ENCODE measurements at regions not wholly inside any gene's neighbourhood (a gene's known extent, or its start where the extent isn't known, plus 50 kb on each side); places are given as distances from the start of the nearest gene placed in this dataset.

DNA sequence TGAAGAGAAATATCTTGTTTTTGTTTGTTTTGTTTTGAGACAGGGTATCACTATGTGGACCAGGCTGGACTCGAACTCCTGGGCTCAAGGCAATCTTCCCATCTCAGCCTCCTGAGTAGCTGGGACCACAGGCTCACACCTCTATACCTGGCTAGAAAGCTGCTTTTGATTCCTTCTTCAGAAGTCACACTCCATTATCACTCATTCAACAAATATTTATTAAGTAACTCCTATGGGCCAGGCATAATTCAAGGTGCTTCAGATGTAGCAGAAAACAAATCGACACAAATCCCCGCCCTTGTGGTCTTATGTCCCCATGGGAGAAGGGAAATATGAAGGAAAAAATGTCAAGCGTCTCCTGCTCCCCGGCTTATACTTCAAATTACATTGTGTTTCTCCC, 72.6 kb upstream of the DHX15 start:
- DNase-seq: no peak
- H3K4me2 ChIP-seq (ENCODE audit: insufficient read depth, insufficient read length, low read length): no peak overlapping the region
- no peak overlapping the region for H3K27ac ChIP-seq (ENCODE audit: insufficient read length, low read depth, low read length)
- Mint-ChIP-seq H3K9me3 (no peaks in the 10 kb centered on the region; a peak in 1 of 5 replicates), H3K4me3 (no peak overlapping the region), H3K4me1 (peaks cover 57 to 64% of the 10 kb centered on the region in 2 experiments), H3K27me3 (ENCODE audit: low read depth) (no peaks in the 10 kb centered on the region), H3K27ac (peak overlapping the region in 1 of 3 experiments; percentile 36; a peak in 1 of 7 replicates), H3K36me3 (ENCODE audit: insufficient read depth in 1 of 3, low read depth in 3 of 3) (no peaks in the 10 kb centered on the region; a peak in 3 of 7 replicates)
- no peak overlapping the region for H2BK120ac ChIP-seq (ENCODE audit: low read depth, low read length, poor library complexity, severe bottlenecking)
- peak overlapping the region; percentile 54 for H2AK5ac ChIP-seq (ENCODE audit: insufficient read length, low read length)
- no peak overlapping the region for H2BK5ac ChIP-seq (ENCODE audit: insufficient read length, low read length)
- H4K20me1 ChIP-seq (ENCODE audit: control insufficient read depth, insufficient read depth, insufficient read length): no peaks in the 10 kb centered on the region
- no peak overlapping the region for H4K8ac ChIP-seq (replicated peaks; ENCODE audit: insufficient read length, low read depth, low read length)
- H2BK20ac ChIP-seq (ENCODE audit: low read depth, low read length, poor library complexity, severe bottlenecking): no peak overlapping the region
- no peak overlapping the region for H2AFZ ChIP-seq (ENCODE audit: low read length)
- H2BK12ac ChIP-seq (ENCODE audit: insufficient read length, low read depth, low read length): no peak overlapping the region
- no peaks in the 10 kb centered on the region for H3K23me2 ChIP-seq (ENCODE audit: insufficient read length, low read depth, low read length, poor library complexity, severe bottlenecking)
- H3K9ac ChIP-seq (ENCODE audit: extremely low read depth, insufficient read length, low read length): no peak overlapping the region
- H3K14ac ChIP-seq (ENCODE audit: insufficient read depth, low read length): no peak overlapping the region
- H3K23ac ChIP-seq (ENCODE audit: insufficient read length, low read depth, low read length): no peak overlapping the region
- no peak overlapping the region for H3K56ac ChIP-seq (ENCODE audit: insufficient read length, low read depth, low read length)
- no peak overlapping the region for H3K4ac ChIP-seq (ENCODE audit: low read depth, low read length)
- no peaks in the 10 kb centered on the region for H3K9me3 ChIP-seq (ENCODE audit: control insufficient read depth, low read depth, low read length)
- no peaks in the 10 kb centered on the region for H3K79me1 ChIP-seq (ENCODE audit: insufficient read depth, low read depth, low read length, poor library complexity, severe bottlenecking)
- WGBS (ENCODE audit: extremely low coverage, insufficient read length, low lambda C conversion rate): no CpG with 5 or more reads among the region's 5 CpGs
- no peak overlapping the region for H4K5ac ChIP-seq (ENCODE audit: insufficient read length, low read depth, low read length)
- peaks cover 18% of the 10 kb centered on the region; the same call in 1 of the 2 replicates for H3K4me1 ChIP-seq (ENCODE audit: insufficient read depth, low read length)
- H3T11ph ChIP-seq (ENCODE audit: low read length): no peak overlapping the region
- no peak overlapping the region for H2BK15ac ChIP-seq (ENCODE audit: low read depth, low read length)
- no peaks in the 10 kb centered on the region for H3K27me3 ChIP-seq (ENCODE audit: insufficient read depth, low read length)
- no peak overlapping the region for H4K91ac ChIP-seq (ENCODE audit: insufficient read length, low read depth, low read length)
- TF ChIP-seq, protein P1, sequence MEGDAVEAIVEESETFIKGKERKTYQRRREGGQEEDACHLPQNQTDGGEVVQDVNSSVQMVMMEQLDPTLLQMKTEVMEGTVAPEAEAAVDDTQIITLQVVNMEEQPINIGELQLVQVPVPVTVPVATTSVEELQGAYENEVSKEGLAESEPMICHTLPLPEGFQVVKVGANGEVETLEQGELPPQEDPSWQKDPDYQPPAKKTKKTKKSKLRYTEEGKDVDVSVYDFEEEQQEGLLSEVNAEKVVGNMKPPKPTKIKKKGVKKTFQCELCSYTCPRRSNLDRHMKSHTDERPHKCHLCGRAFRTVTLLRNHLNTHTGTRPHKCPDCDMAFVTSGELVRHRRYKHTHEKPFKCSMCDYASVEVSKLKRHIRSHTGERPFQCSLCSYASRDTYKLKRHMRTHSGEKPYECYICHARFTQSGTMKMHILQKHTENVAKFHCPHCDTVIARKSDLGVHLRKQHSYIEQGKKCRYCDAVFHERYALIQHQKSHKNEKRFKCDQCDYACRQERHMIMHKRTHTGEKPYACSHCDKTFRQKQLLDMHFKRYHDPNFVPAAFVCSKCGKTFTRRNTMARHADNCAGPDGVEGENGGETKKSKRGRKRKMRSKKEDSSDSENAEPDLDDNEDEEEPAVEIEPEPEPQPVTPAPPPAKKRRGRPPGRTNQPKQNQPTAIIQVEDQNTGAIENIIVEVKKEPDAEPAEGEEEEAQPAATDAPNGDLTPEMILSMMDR (conservative IDR thresholded peaks at IDR 0.05): no peak
- H3K79me2 ChIP-seq (ENCODE audit: insufficient read depth, low read length): no peaks in the 10 kb centered on the region
- H3K18ac ChIP-seq (ENCODE audit: insufficient read length, low read depth, low read length): no peak overlapping the region

Data from H9 (cell line).